HG03460 (cell line): ENCODE measurements at regions not wholly inside any gene's neighbourhood (a gene's known extent, or its start where the extent isn't known, plus 50 kb on each side); places are given as distances from the start of the nearest gene placed in this dataset.
"Not testable (repeated sequence)": the region's sequence is repeated elsewhere in the genome, so short reads cannot be mapped to it uniquely, and the experiment has no call there.

Source experiments
- ATAC-seq: cut with Tn5 transposase; IDR thresholded peaks from one replicate; pipeline ENCODE4 v1.9.1; 2021; ENCODE audit not compliant: unreplicated experiment

DNA sequence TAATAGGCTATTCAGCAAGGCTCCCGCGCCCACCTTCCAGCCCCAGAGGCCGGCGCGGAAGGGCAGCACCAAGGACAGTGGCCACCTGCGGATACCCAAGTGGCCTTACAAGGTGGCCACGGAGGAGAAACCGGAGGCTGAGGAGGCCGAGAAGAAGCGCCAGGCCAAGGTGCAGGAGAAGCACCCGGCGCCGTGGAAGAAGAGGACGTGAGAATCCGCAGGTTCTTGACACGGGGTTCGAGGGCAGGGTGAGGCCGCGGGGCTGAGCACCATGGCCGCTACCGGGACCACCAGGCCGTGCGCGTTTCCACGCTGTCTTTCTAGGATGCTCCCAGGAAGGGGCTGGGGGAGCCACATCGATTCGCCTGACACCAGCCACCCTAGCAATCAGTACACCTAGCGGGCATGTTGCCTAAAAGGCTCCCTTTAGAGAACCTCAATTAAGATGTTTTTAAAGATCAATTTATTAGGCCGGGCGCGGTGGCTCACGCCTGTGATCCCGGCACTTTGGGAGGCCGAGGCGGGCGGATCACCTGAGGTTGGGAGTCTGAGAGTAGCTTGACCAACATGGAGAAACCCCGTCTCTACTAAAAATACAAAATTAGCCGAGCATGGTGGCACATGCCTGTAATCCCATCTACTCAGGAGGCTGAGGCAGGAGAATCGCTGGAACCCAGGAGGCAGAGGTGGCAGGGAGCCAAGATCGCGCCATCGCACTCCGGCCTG lies 134.3 kb upstream of the OR4C13 start:
- ATAC-seq = not testable (repeated sequence)

DNA sequence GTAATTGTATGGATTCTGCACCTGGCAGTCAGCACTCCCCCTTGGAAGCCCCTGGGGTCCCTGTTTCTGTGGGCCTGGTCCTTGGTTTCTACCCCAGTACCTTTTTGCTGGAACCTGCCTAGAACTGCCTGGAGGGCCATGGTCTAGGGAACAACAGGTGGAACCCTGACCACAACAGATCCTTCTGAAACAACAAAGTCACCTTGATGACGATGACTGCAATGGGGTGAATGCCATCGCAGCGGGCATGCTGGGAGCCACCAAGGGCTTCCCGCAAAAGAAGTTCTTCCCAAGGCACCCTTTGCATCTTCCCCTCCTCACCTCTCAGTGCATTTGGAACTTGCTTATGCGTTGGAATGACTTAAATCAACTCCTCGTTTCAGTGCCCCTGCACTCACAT lies 129.0 kb upstream of the OR4C13 start:
- ATAC-seq = not testable (repeated sequence)

DNA sequence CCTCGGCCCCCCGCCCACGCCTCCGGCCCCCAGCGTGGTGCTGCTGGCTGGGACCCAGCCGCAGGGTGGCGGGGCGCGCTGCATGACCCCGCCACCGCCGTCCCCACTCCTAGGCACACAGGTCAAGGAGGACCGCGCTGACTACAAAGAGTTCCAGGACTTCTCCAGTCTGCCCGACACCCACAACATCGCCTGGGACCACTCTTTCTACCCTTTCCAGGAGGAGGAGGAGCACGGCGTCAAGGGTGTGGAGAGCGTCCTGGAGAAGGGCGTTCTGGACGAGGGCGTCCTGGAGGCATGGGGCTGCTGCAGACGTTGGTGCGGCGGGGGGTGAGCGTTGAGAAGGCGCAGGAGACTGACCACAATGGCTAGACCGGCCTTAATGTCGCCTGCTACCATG lies 101.7 kb upstream of the OR4C13 start:
- not testable (repeated sequence) for ATAC-seq

GRCh38 chr11:49851511-49851910 lies 100.7 kb upstream of the OR4C13 start:
- ATAC-seq = no peak

DNA sequence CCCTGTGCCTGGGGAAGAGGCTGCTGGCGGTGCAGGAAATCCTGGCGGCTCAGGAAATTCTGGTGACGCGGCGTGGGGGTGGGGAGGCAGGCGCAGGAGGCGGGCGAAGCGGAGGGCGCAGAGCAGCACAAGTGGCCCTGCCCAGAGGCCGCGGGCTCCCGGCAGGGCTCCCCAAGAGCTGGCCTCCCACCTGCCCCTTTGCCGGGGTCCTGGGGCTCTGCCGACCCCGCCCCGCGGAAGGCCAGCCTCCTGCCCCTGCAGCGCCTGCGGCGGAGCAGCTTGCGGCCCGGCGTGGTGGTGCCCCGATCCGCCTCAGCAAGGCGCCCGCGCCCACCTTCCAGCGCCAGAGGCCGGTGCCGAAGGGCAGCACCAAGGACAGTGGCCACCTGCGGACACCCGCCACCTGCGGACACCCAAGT lies 100.2 kb upstream of the OR4C13 start:
- ATAC-seq = no peak

GRCh38 chr11:49888875-49889274 lies 63.3 kb upstream of the OR4C13 start:
- not testable (repeated sequence) for ATAC-seq

GRCh38 chr11:49891910-49892671 lies 60.1 kb upstream of the OR4C13 start:
- ATAC-seq = not testable (repeated sequence)

- not testable (repeated sequence) for ATAC-seq
Measured at GRCh38 chr11:49893442-49893841, 58.7 kb upstream of the OR4C13 start.
